Natural killer cell (primary cell): ENCODE measurements at regions not wholly inside any gene's neighbourhood (a gene's known extent, or its start where the extent isn't known, plus 50 kb on each side); places are given as distances from the start of the nearest gene placed in this dataset.

ENCODE experiments used
- ATAC-seq, 3 donors: fragments of 150-1000 bp in 2 of 3; fragments of 200-7000 bp in 1 of 3; cut with Tn5 transposase; 1 replicate in 1 of 3; 2 replicates in 2 of 3; pipeline ENCODE4 v1.10.0; 2021; ENCODE audit warnings: mild to moderate bottlenecking in 2 of 3, moderate library complexity in 2 of 3
- DNase-seq, 2 donors: peaks; one replicate each; pipeline versions ENCODE4 v3.0.0 to v3.0.0-alpha.2; 2013 to 2021; ENCODE audit warnings: mixed read lengths in 1 of 2
- H3K27ac ChIP-seq: one replicate; pipeline ENCODE4 v1.5.1; 2013; ENCODE audit warnings: mild to moderate bottlenecking, low read length
- H3K27me3 ChIP-seq: one replicate; pipeline ENCODE4 v1.6.1; 2013; ENCODE audit warnings: low read length; ENCODE audit not compliant: control insufficient read depth, insufficient read depth
- H3K36me3 ChIP-seq: one replicate; pipeline ENCODE4 v1.6.1; 2013; ENCODE audit warnings: low read length; ENCODE audit not compliant: control insufficient read depth, insufficient read depth
- H3K4me1 ChIP-seq: one replicate; pipeline ENCODE4 v1.6.1; 2013; ENCODE audit warnings: low read length; ENCODE audit not compliant: control insufficient read depth, insufficient read depth
- H3K4me3 ChIP-seq: one replicate; pipeline ENCODE4 v1.5.1; 2013; ENCODE audit warnings: low read length
- H3K9me3 ChIP-seq: one replicate; pipeline ENCODE4 v1.6.1; 2013; ENCODE audit warnings: low read length; ENCODE audit not compliant: control insufficient read depth, insufficient read depth
- H3K27ac Mint-ChIP-seq, 2 donors: one replicate each; pipeline ENCODE4 v1.8.0; 2022; ENCODE audit warnings: mild to moderate bottlenecking in 2 of 2, mixed read lengths in 2 of 2, moderate library complexity in 1 of 2
- H3K27me3 Mint-ChIP-seq, 2 donors: one replicate each; pipeline ENCODE4 v1.8.0; 2022; ENCODE audit warnings: low read depth in 2 of 2, mixed read lengths in 2 of 2
- H3K36me3 Mint-ChIP-seq: one replicate; pipeline ENCODE4 v1.8.0; 2022; ENCODE audit warnings: mixed read lengths
- H3K4me1 Mint-ChIP-seq, 2 donors: one replicate each; pipeline ENCODE4 v1.8.0; 2022; ENCODE audit warnings: mixed read lengths in 2 of 2
- H3K4me3 Mint-ChIP-seq: one replicate; pipeline ENCODE4 v1.8.0; 2022; ENCODE audit warnings: mild to moderate bottlenecking, moderate library complexity, mixed read lengths
- H3K9me3 Mint-ChIP-seq, 2 donors: one replicate each; pipeline ENCODE4 v1.8.0; 2022; ENCODE audit warnings: mixed read lengths in 2 of 2
- CTCF ChIP-seq: fragments of 200-600 bp; IDR thresholded peaks from one replicate; pipeline ENCODE4 v1.8.0; 2022; ENCODE audit warnings: antibody characterized with exemption
- WGBS: methylation state at CpG from one replicate; pipeline ENCODE4 v1.1.7; 2013; ENCODE audit warnings: missing lambda C conversion rate; ENCODE audit not compliant: insufficient coverage; 5-methylcytosine and 5-hydroxymethylcytosine counted together
- intact Hi-C: fragments of 100-400 bp; cut with micrococcal nuclease; formaldehyde crosslinking; loops from one replicate; pipeline ENCODE4 v1.14.2; 2022

GRCh38 chr6:144816936-144817335 lies 531.8 kb downstream of the UTRN start:
- no peaks in the 10 kb centered on the region for H3K9me3 ChIP-seq
- H3K27ac Mint-ChIP-seq: no peak overlapping the region
- H3K36me3 ChIP-seq: peaks cover 35% of the 10 kb centered on the region
- H3K27ac ChIP-seq: no peak overlapping the region
- no peaks in the 10 kb centered on the region for H3K9me3 Mint-ChIP-seq
- peaks cover 17 to 31% of the 10 kb centered on the region in 2 donors for H3K4me1 Mint-ChIP-seq
- no peak for TF ChIP-seq CTCF
- WGBS: no CpG with 5 or more reads among the region's 1 CpG
- intact Hi-C loops: no loop called here
- no peak overlapping the region for H3K4me3 ChIP-seq
- no peak for ATAC-seq
- H3K36me3 Mint-ChIP-seq: peaks cover 12% of the 10 kb centered on the region
- H3K4me3 Mint-ChIP-seq: no peak overlapping the region
- no peaks in the 10 kb centered on the region for H3K27me3 ChIP-seq
- no peaks in the 10 kb centered on the region for H3K4me1 ChIP-seq
- DNase-seq: no peak
- H3K27me3 Mint-ChIP-seq: no peaks in the 10 kb centered on the region

GRCh38 chr6:144820270-144820669 lies 535.1 kb downstream of the UTRN start:
- H3K9me3 Mint-ChIP-seq: no peaks in the 10 kb centered on the region
- peaks cover 7% of the 10 kb centered on the region for H3K36me3 Mint-ChIP-seq
- H3K27me3 Mint-ChIP-seq: no peaks in the 10 kb centered on the region
- no peak overlapping the region for H3K4me3 Mint-ChIP-seq
- no peak for TF ChIP-seq CTCF
- peak overlapping the region; percentile 42 to 43 for H3K27ac Mint-ChIP-seq
- intact Hi-C loops: no loop called here
- no peaks in the 10 kb centered on the region for H3K27me3 ChIP-seq
- peaks cover 31% of the 10 kb centered on the region for H3K36me3 ChIP-seq
- H3K4me3 ChIP-seq: no peak overlapping the region
- WGBS: no CpG with 5 or more reads among the region's 1 CpG
- H3K4me1 Mint-ChIP-seq: peaks cover 19 to 30% of the 10 kb centered on the region in 2 donors
- peak in 1 of 3 donors; percentile 54 for ATAC-seq
- H3K9me3 ChIP-seq: no peaks in the 10 kb centered on the region
- DNase-seq: no peak
- no peaks in the 10 kb centered on the region for H3K4me1 ChIP-seq
- no peak overlapping the region for H3K27ac ChIP-seq

GRCh38 chr6:144823131-144823530 lies 538.0 kb downstream of the UTRN start:
- TF ChIP-seq CTCF: no peak
- Mint-ChIP-seq H3K36me3 (no peaks in the 10 kb centered on the region), H3K9me3 (no peaks in the 10 kb centered on the region), H3K4me3 (no peak overlapping the region), H3K27me3 (no peaks in the 10 kb centered on the region), H3K27ac (peak overlapping the region; percentile 55 to 58), H3K4me1 (peaks cover 19 to 29% of the 10 kb centered on the region in 2 donors)
- H3K4me1 ChIP-seq: no peaks in the 10 kb centered on the region
- H3K9me3 ChIP-seq: no peaks in the 10 kb centered on the region
- no peak overlapping the region for H3K4me3 ChIP-seq
- no peaks in the 10 kb centered on the region for H3K27me3 ChIP-seq
- peaks cover 45% of the 10 kb centered on the region for H3K36me3 ChIP-seq
- ATAC-seq: no peak
- H3K27ac ChIP-seq: no peak overlapping the region
- WGBS: 98% methylated on average over 4 of the region's 4 CpGs
- DNase-seq: no peak
- intact Hi-C loops: no loop called here

GRCh38 chr6:144824018-144824417 lies 538.9 kb downstream of the UTRN start:
- intact Hi-C loops: no loop called here
- H3K27ac Mint-ChIP-seq: peak overlapping the region; percentile 55 to 58
- Histone ChIP-seq H3K27me3 (no peaks in the 10 kb centered on the region), H3K36me3 (peaks cover 52% of the 10 kb centered on the region), H3K4me3 (no peak overlapping the region), H3K9me3 (no peaks in the 10 kb centered on the region), H3K27ac (no peak overlapping the region), H3K4me1 (no peaks in the 10 kb centered on the region)
- H3K4me3 Mint-ChIP-seq: no peak overlapping the region
- H3K27me3 Mint-ChIP-seq: no peaks in the 10 kb centered on the region
- DNase-seq: no peak
- H3K4me1 Mint-ChIP-seq: peaks cover 13 to 27% of the 10 kb centered on the region in 2 donors
- no peaks in the 10 kb centered on the region for H3K36me3 Mint-ChIP-seq
- TF ChIP-seq CTCF: no peak
- no peaks in the 10 kb centered on the region for H3K9me3 Mint-ChIP-seq
- ATAC-seq: no peak
